GM23338 (cell line): ENCODE measurements at regions not wholly inside any gene's neighbourhood (a gene's known extent, or its start where the extent isn't known, plus 50 kb on each side); places are given as distances from the start of the nearest gene placed in this dataset.

Experiments used
- ATAC-seq: fragments of 200-7000 bp; cut with Tn5 transposase; 3 replicates; pipeline ENCODE4 v1.9.1; 2020
- DNase-seq: peaks from one replicate; pipeline ENCODE4 v3.0.0-alpha.2; 2015; ENCODE audit warnings: low spot score
- H2AFZ ChIP-seq: fragments of 200-600 bp; sonication (generic); 2 replicates; pipeline ENCODE4 v1.8.0; 2016; ENCODE audit warnings: antibody characterized with exemption, mild to moderate bottlenecking, moderate library complexity
- H3F3A ChIP-seq: fragments of 200-600 bp; sonication (generic); replicated peaks from 2 replicates; pipeline ENCODE4 v1.8.0; 2017; ENCODE audit warnings: antibody characterized with exemption, mixed run types, low read depth
- H3K27ac ChIP-seq: fragments of 200-600 bp; sonication (generic); 2 replicates; pipeline ENCODE4 v1.6.1; 2016; ENCODE audit warnings: low read depth
- H3K27me3 ChIP-seq: fragments of 200-600 bp; sonication (generic); 2 replicates; pipeline ENCODE4 v1.8.0; 2016; ENCODE audit warnings: mild to moderate bottlenecking, mixed run types, moderate library complexity; ENCODE audit not compliant: insufficient read depth
- H3K36me3 ChIP-seq: fragments of 200-600 bp; sonication (generic); 2 replicates; pipeline ENCODE4 v1.8.0; 2016; ENCODE audit warnings: mild to moderate bottlenecking; ENCODE audit not compliant: insufficient read depth
- H3K4me1 ChIP-seq: fragments of 200-600 bp; sonication (generic); 2 replicates; pipeline ENCODE4 v1.8.0; 2016; ENCODE audit warnings: mild to moderate bottlenecking, moderate library complexity; ENCODE audit not compliant: insufficient read depth
- H3K4me2 ChIP-seq: fragments of 200-600 bp; sonication (generic); 2 replicates; pipeline ENCODE4 v1.7.1; 2017; ENCODE audit warnings: mixed run types
- H3K4me3 ChIP-seq: fragments of 200-600 bp; sonication (generic); 2 replicates; pipeline ENCODE4 v1.6.1; 2016; ENCODE audit warnings: mixed run types
- H3K79me2 ChIP-seq: fragments of 200-600 bp; sonication (generic); replicated peaks from 2 replicates; pipeline ENCODE4 v1.8.0; 2017; ENCODE audit warnings: mild to moderate bottlenecking; ENCODE audit not compliant: insufficient read depth
- H3K9me2 ChIP-seq: fragments of 200-600 bp; sonication (generic); 2 replicates; pipeline ENCODE4 v1.8.0; 2017; ENCODE audit not compliant: insufficient read depth
- H4K20me1 ChIP-seq: fragments of 200-600 bp; sonication (generic); replicated peaks from 2 replicates; pipeline ENCODE4 v1.8.0; 2017; ENCODE audit warnings: mild to moderate bottlenecking; ENCODE audit not compliant: insufficient read depth
- H3K27ac Mint-ChIP-seq: 2 replicates; pipeline ENCODE4 v1.8.0; 2020; ENCODE audit warnings: inconsistent platforms, mild to moderate bottlenecking, moderate library complexity, mixed read lengths
- H3K27me3 Mint-ChIP-seq: 3 replicates; pipeline ENCODE4 v1.8.0; 2022; ENCODE audit warnings: low read depth, mild to moderate bottlenecking, moderate library complexity, mixed read lengths, inconsistent platforms; ENCODE audit not compliant: insufficient read depth, poor library complexity
- H3K36me3 Mint-ChIP-seq: 3 replicates; pipeline ENCODE4 v1.8.0; 2021; ENCODE audit warnings: low read depth, mild to moderate bottlenecking, inconsistent platforms, moderate library complexity, mixed read lengths
- H3K4me1 Mint-ChIP-seq: 3 replicates; pipeline ENCODE4 v1.8.0; 2020; ENCODE audit warnings: mild to moderate bottlenecking, inconsistent platforms, mixed read lengths
- H3K4me3 Mint-ChIP-seq: 3 replicates; pipeline ENCODE4 v1.8.0; 2021; ENCODE audit warnings: moderate library complexity, mild to moderate bottlenecking, inconsistent platforms, mixed read lengths
- H3K9me3 Mint-ChIP-seq: 3 replicates; pipeline ENCODE4 v1.8.0; 2020; ENCODE audit warnings: moderate library complexity, mild to moderate bottlenecking, inconsistent platforms, mixed read lengths
- CTCF ChIP-seq, 2 experiments: fragments of 200-600 bp in 1 of 2; sonication (generic) in 1 of 2; conservative IDR thresholded peaks; 2 replicates each; pipeline versions ENCODE4 v1.5.1 to v1.6.1; 2016 to 2017; ENCODE audit warnings: antibody characterized with exemption in 2 of 2, low read depth in 2 of 2, mild to moderate bottlenecking in 2 of 2, moderate library complexity in 1 of 2
- ETS1 ChIP-seq: IDR thresholded peaks from 2 replicates; pipeline ENCODE4 v1.6.1; 2016; ENCODE audit warnings: antibody characterized with exemption
- JUNB ChIP-seq: IDR thresholded peaks from one replicate; pipeline ENCODE4 v1.6.1; 2016; ENCODE audit warnings: antibody characterized with exemption; ENCODE audit not compliant: unreplicated experiment
- NANOG ChIP-seq: IDR thresholded peaks from 2 replicates; pipeline ENCODE4 v1.6.1; 2016; ENCODE audit warnings: antibody characterized with exemption, borderline replicate concordance
- POLR2AphosphoS5 ChIP-seq: IDR thresholded peaks from 2 replicates; pipeline ENCODE4 v1.6.1; 2016; ENCODE audit warnings: antibody characterized with exemption, low read depth
- REST ChIP-seq: IDR thresholded peaks from one replicate; pipeline ENCODE4 v1.6.1; 2018; ENCODE audit warnings: antibody characterized with exemption; ENCODE audit not compliant: unreplicated experiment
- STAT1 ChIP-seq: IDR thresholded peaks from one replicate; pipeline ENCODE4 v1.6.1; 2016; ENCODE audit warnings: antibody characterized with exemption; ENCODE audit not compliant: unreplicated experiment
- ZNF331 ChIP-seq: fragments of 250-450 bp; sonication (Bioruptor Pico); IDR thresholded peaks from 2 replicates; pipeline ENCODE4 v1.5.0; 2020; ENCODE audit warnings: low read depth, mild to moderate bottlenecking, moderate library complexity

- ATAC-seq (no peak), DNase-seq (no peak)
- no peaks in the 10 kb centered on the region for H3K9me3 Mint-ChIP-seq
- Histone ChIP-seq H3K4me1 (no peaks in the 10 kb centered on the region), H3K79me2 (no peaks in the 10 kb centered on the region), H3K4me2 (no peak overlapping the region), H3F3A (no peaks in the 10 kb centered on the region), H3K27ac (no peak overlapping the region), H4K20me1 (no peaks in the 10 kb centered on the region), H3K9me2 (no peaks in the 10 kb centered on the region), H3K36me3 (no peaks in the 10 kb centered on the region), H2AFZ (no peak overlapping the region), H3K4me3 (no peak overlapping the region), H3K27me3 (peaks cover 7% of the 10 kb centered on the region; the same call in 1 of the 2 replicates)
- no peak overlapping the region for H3K4me3 Mint-ChIP-seq
- H3K27ac Mint-ChIP-seq = no peak overlapping the region
- H3K36me3 Mint-ChIP-seq = no peaks in the 10 kb centered on the region
- peaks cover 9% of the 10 kb centered on the region for H3K27me3 Mint-ChIP-seq
- no peaks in the 10 kb centered on the region for H3K4me1 Mint-ChIP-seq
- TF ChIP-seq POLR2AphosphoS5 (no peak), STAT1 (no peak), ZNF331 (CRISPR knock-in tag) (no peak), NANOG (no peak), ETS1 (no peak)
Observed at GRCh38 chr1:36557041-36558000, 74.6 kb upstream of the CSF3R start.

- no peaks in the 10 kb centered on the region for H3K9me2 ChIP-seq
- H4K20me1 ChIP-seq = no peaks in the 10 kb centered on the region
- no peak overlapping the region for H2AFZ ChIP-seq
- H3K4me2 ChIP-seq = no peak overlapping the region
- no peaks in the 10 kb centered on the region for H3K4me1 Mint-ChIP-seq
- no peaks in the 10 kb centered on the region for H3K9me3 Mint-ChIP-seq
- H3F3A ChIP-seq = no peaks in the 10 kb centered on the region
- no peaks in the 10 kb centered on the region for H3K79me2 ChIP-seq
- H3K36me3 Mint-ChIP-seq = no peaks in the 10 kb centered on the region
- H3K27ac Mint-ChIP-seq = no peak overlapping the region
- no peak for DNase-seq
- H3K4me3 Mint-ChIP-seq = no peak overlapping the region
- H3K27ac ChIP-seq = no peak overlapping the region
- ATAC-seq = no peak
- no peaks in the 10 kb centered on the region for H3K4me1 ChIP-seq
- H3K27me3 Mint-ChIP-seq = peaks cover 9% of the 10 kb centered on the region
- H3K36me3 ChIP-seq = no peaks in the 10 kb centered on the region
- no peak overlapping the region for H3K4me3 ChIP-seq
- peaks cover 7% of the 10 kb centered on the region; the same call in 1 of the 2 replicates for H3K27me3 ChIP-seq
- TF ChIP-seq ETS1 = no peak
- no peak for TF ChIP-seq JUNB
- no peak for TF ChIP-seq ZNF331 (CRISPR knock-in tag)
- TF ChIP-seq POLR2AphosphoS5 = no peak
- TF ChIP-seq REST = no peak
- TF ChIP-seq STAT1 = no peak
- no peak for TF ChIP-seq CTCF (conservative IDR thresholded peaks at IDR 0.05; ENCODE audit: low read depth in 2 of 2)
- TF ChIP-seq NANOG = no peak
Observed at GRCh38 chr1:36555041-36555440, 72.3 kb upstream of the CSF3R start.
